CD14-positive monocyte (primary cell): ENCODE measurements at regions not wholly inside any gene's neighbourhood (a gene's known extent, or its start where the extent isn't known, plus 50 kb on each side); places are given as distances from the start of the nearest gene placed in this dataset.

Source experiments
- DNase-seq, 3 donors: peaks; one replicate each; pipeline ENCODE4 v3.0.0-alpha.2; 2011 to 2022
- H2AFZ ChIP-seq: 2 replicates; pipeline ENCODE4 v1.6.0; 2012; ENCODE audit warnings: mild to moderate bottlenecking, low read depth, low read length, inconsistent platforms; ENCODE audit not compliant: insufficient read depth, poor library complexity, severe bottlenecking
- H3K27ac ChIP-seq, 2 donors: 1 replicate in 1 of 2; 2 replicates in 1 of 2; pipeline ENCODE4 v1.5.1; 2012 to 2013; ENCODE audit warnings: low read length in 2 of 2, control low read depth in 1 of 2, inconsistent platforms in 1 of 2, low read depth in 1 of 2, mild to moderate bottlenecking in 1 of 2
- H3K27me3 ChIP-seq, 2 donors: one replicate each; pipeline versions ENCODE4 v1.6.0 to v1.6.1; 2011 to 2013; ENCODE audit warnings: low read length in 2 of 2; ENCODE audit not compliant: control insufficient read depth in 2 of 2, insufficient read depth in 2 of 2
- H3K36me3 ChIP-seq, 2 donors: replicated peaks in 1 of 2; 1 replicate in 1 of 2; 2 replicates in 1 of 2; pipeline versions ENCODE4 v1.5.1 to v1.6.1; 2012 to 2013; ENCODE audit warnings: low read length in 2 of 2, control low read depth in 1 of 2, inconsistent platforms in 1 of 2, mild to moderate bottlenecking in 1 of 2; ENCODE audit not compliant: insufficient read depth in 2 of 2, control insufficient read depth in 1 of 2
- H3K4me1 ChIP-seq, 2 donors: 1 replicate in 1 of 2; 2 replicates in 1 of 2; pipeline versions ENCODE4 v1.5.1 to v1.6.1; 2012 to 2013; ENCODE audit warnings: low read length in 2 of 2, control low read depth in 1 of 2, inconsistent platforms in 1 of 2, mild to moderate bottlenecking in 1 of 2, moderate library complexity in 1 of 2; ENCODE audit not compliant: insufficient read depth in 2 of 2, control insufficient read depth in 1 of 2
- H3K4me2 ChIP-seq: replicated peaks from 2 replicates; pipeline ENCODE3; 2012; ENCODE audit warnings: low read length, moderate library complexity, mild to moderate bottlenecking; ENCODE audit not compliant: poor library complexity, severe bottlenecking; ENCODE audit errors: extremely low read depth
- H3K4me3 ChIP-seq, 3 experiments: fragments of 200-600 bp in 1 of 3; sonication (generic) in 1 of 3; replicated peaks in 1 of 3; 1 replicate in 2 of 3; 2 replicates in 1 of 3; pipeline ENCODE4 v1.5.1; 2011 to 2013; ENCODE audit warnings: low read length in 3 of 3, mild to moderate bottlenecking in 3 of 3, control low read depth in 2 of 3, low read depth in 2 of 3, inconsistent platforms in 1 of 3, moderate library complexity in 1 of 3
- H3K79me2 ChIP-seq: 2 replicates; pipeline ENCODE4 v1.6.0; 2012; ENCODE audit warnings: mild to moderate bottlenecking, control low read depth, inconsistent platforms, low read length, moderate library complexity; ENCODE audit not compliant: insufficient read depth
- H3K9ac ChIP-seq: 2 replicates; pipeline ENCODE4 v1.6.0; 2017; ENCODE audit warnings: low read length, mild to moderate bottlenecking; ENCODE audit not compliant: insufficient read depth, poor library complexity, severe bottlenecking
- H3K9me3 ChIP-seq, 2 donors: replicated peaks in 1 of 2; 1 replicate in 1 of 2; 2 replicates in 1 of 2; pipeline versions ENCODE4 v1.5.1 to v1.6.1; 2012 to 2013; ENCODE audit warnings: low read length in 2 of 2, control low read depth in 1 of 2; ENCODE audit not compliant: control insufficient read depth in 1 of 2, insufficient read depth in 1 of 2
- H4K20me1 ChIP-seq: 2 replicates; pipeline ENCODE4 v1.6.0; 2012; ENCODE audit warnings: mild to moderate bottlenecking, low read length, control low read depth, moderate library complexity; ENCODE audit not compliant: insufficient read depth
- H3K27ac Mint-ChIP-seq, 7 donors: one replicate each; pipeline ENCODE4 v1.8.0; 2020; ENCODE audit warnings: mild to moderate bottlenecking in 7 of 7, mixed read lengths in 7 of 7, moderate library complexity in 6 of 7, inconsistent platforms in 2 of 7
- H3K27me3 Mint-ChIP-seq, 3 donors: one replicate each; pipeline ENCODE4 v1.8.0; 2021 to 2022; ENCODE audit warnings: low read depth in 3 of 3, mild to moderate bottlenecking in 3 of 3, mixed read lengths in 3 of 3, moderate library complexity in 3 of 3, inconsistent platforms in 1 of 3
- H3K36me3 Mint-ChIP-seq, 2 donors: one replicate each; pipeline ENCODE4 v1.8.0; 2020; ENCODE audit warnings: mixed read lengths in 2 of 2, inconsistent platforms in 1 of 2, mild to moderate bottlenecking in 1 of 2
- H3K4me1 Mint-ChIP-seq: one replicate; pipeline ENCODE4 v1.8.0; 2020; ENCODE audit warnings: mild to moderate bottlenecking, mixed read lengths
- H3K4me3 Mint-ChIP-seq, 2 donors: one replicate each; pipeline ENCODE4 v1.8.0; 2020; ENCODE audit warnings: mild to moderate bottlenecking in 2 of 2, mixed read lengths in 2 of 2, moderate library complexity in 1 of 2
- H3K9me3 Mint-ChIP-seq, 7 donors: one replicate each; pipeline ENCODE4 v1.8.0; 2020 to 2022; ENCODE audit warnings: mixed read lengths in 7 of 7, mild to moderate bottlenecking in 6 of 7, moderate library complexity in 6 of 7, inconsistent platforms in 2 of 7
- CTCF ChIP-seq: fragments of 200-600 bp; IDR thresholded peaks from one replicate; pipeline ENCODE4 v1.8.0; 2022; ENCODE audit warnings: antibody characterized with exemption, mild to moderate bottlenecking
- WGBS: methylation state at CpG from one replicate; pipeline ENCODE4 v1.1.5; 2013; ENCODE audit warnings: missing lambda C conversion rate; ENCODE audit not compliant: insufficient coverage; 5-methylcytosine and 5-hydroxymethylcytosine counted together
- intact Hi-C, 2 donors: fragments of 100-400 bp; cut with micrococcal nuclease; formaldehyde crosslinking; loops; one replicate each; pipeline versions ENCODE4 v1.15.0 to v1.15.1; 2023

- Histone ChIP-seq H2AFZ (no peak overlapping the region), H3K4me1 (no peaks in the 10 kb centered on the region), H3K4me3 (no peak overlapping the region), H3K79me2 (no peaks in the 10 kb centered on the region), H3K4me2 (no peak overlapping the region), H3K27me3 (no peaks in the 10 kb centered on the region), H3K36me3 (no peaks in the 10 kb centered on the region), H4K20me1 (no peaks in the 10 kb centered on the region), H3K27ac (no peak overlapping the region), H3K9ac (no peak overlapping the region), H3K9me3 (peaks cover 0 to 27% of the 10 kb centered on the region in 2 donors)
- no peaks in the 10 kb centered on the region for H3K4me1 Mint-ChIP-seq
- no peak for TF ChIP-seq CTCF
- no peak for DNase-seq
- H3K9me3 Mint-ChIP-seq = peaks cover 0 to 7% (median 2%) of the 10 kb centered on the region in 7 donors
- H3K27me3 Mint-ChIP-seq = no peaks in the 10 kb centered on the region
- intact Hi-C loops = no loop called here
- no peak overlapping the region for H3K4me3 Mint-ChIP-seq
- H3K36me3 Mint-ChIP-seq = no peaks in the 10 kb centered on the region
- no CpG with 5 or more reads among the region's 7 CpGs for WGBS
- H3K27ac Mint-ChIP-seq = no peak overlapping the region
Measured at GRCh38 chrX:63426519-63426918, 75.4 kb upstream of the SPIN4 start.

DNA sequence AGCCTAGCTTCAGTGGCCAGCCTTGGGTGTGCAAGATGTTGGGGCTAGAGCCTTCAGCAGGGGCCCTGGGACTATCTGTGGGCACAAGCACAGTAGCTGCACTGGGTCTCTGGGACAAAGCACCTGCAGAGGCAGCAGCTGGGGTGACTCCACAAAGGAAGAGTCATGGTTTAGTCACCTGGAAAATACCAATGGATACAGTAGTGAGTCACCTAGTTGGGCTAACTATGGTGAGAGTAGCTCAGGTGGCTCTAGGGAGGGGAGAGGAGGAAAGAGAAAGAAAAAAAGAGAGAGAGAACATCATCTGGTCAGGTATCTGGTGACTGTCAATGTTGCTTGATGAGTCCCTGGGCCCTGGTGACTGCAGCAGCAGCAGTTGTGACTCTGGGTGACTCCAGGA lies 72.9 kb upstream of the SPIN4 start:
- Histone ChIP-seq H3K4me2 (no peak overlapping the region), H3K4me3 (no peak overlapping the region), H3K36me3 (no peaks in the 10 kb centered on the region), H3K27me3 (no peaks in the 10 kb centered on the region), H3K9ac (no peak overlapping the region), H3K4me1 (no peaks in the 10 kb centered on the region), H3K79me2 (no peaks in the 10 kb centered on the region), H4K20me1 (no peaks in the 10 kb centered on the region), H3K9me3 (peaks cover 0 to 12% of the 10 kb centered on the region in 2 donors), H3K27ac (no peak overlapping the region), H2AFZ (no peak overlapping the region)
- Mint-ChIP-seq H3K27me3 (no peaks in the 10 kb centered on the region), H3K27ac (peak overlapping the region in 1 of 7 donors; percentile 14), H3K36me3 (no peaks in the 10 kb centered on the region), H3K9me3 (peaks cover 0 to 8% (median 2%) of the 10 kb centered on the region in 7 donors), H3K4me3 (no peak overlapping the region), H3K4me1 (no peaks in the 10 kb centered on the region)
- intact Hi-C loops = no loop called here
- TF ChIP-seq CTCF = no peak
- DNase-seq = no peak
